GM19240 (cell line): ENCODE measurements at regions not wholly inside any gene's neighbourhood (a gene's known extent, or its start where the extent isn't known, plus 50 kb on each side); places are given as distances from the start of the nearest gene placed in this dataset.
"Not testable (repeated sequence)": the region's sequence is repeated elsewhere in the genome, so short reads cannot be mapped to it uniquely, and the experiment has no call there.

Experiments used
- DNase-seq: peaks from one replicate; pipeline ENCODE4 v3.0.0; 2011; ENCODE audit warnings: low spot score; ENCODE audit not compliant: insufficient read length

- no peak for DNase-seq
Observed at GRCh38 chr2:175832866-175833265, 169.2 kb downstream of the LNPK start.

- no peak for DNase-seq
Observed at GRCh38 chr2:175829741-175830140, 172.3 kb downstream of the LNPK start.

GRCh38 chr2:175827856-175828255 is 174.2 kb downstream of the LNPK start:
- no peak for DNase-seq

GRCh38 chr2:175824243-175824642 is 177.8 kb downstream of the LNPK start:
- DNase-seq = no peak

- no peak for DNase-seq
Observed at GRCh38 chr2:175823707-175824073, 178.4 kb downstream of the LNPK start.

GRCh38 chr2:175823002-175823706 is 178.9 kb downstream of the LNPK start:
- DNase-seq = no peak

GRCh38 chr2:175817221-175817620 is 184.8 kb downstream of the LNPK start:
- no peak for DNase-seq

GRCh38 chr2:175815537-175815936 is 186.5 kb downstream of the LNPK start:
- no peak for DNase-seq

GRCh38 chr2:175811971-175812370 is 190.1 kb downstream of the LNPK start:
- DNase-seq = no peak

GRCh38 chr2:175808858-175809257 is 193.2 kb downstream of the LNPK start:
- no peak for DNase-seq

GRCh38 chr2:175808078-175808477 is 194.0 kb downstream of the LNPK start:
- no peak for DNase-seq

GRCh38 chr2:175807031-175807873 is 194.8 kb downstream of the LNPK start:
- DNase-seq = no peak

GRCh38 chr2:175806570-175806969 is 195.5 kb downstream of the LNPK start:
- DNase-seq = no peak

GRCh38 chr2:175806125-175806490 is 196.0 kb downstream of the LNPK start:
- DNase-seq = no peak

- no peak for DNase-seq
Observed at GRCh38 chr2:175805442-175806124, 196.5 kb downstream of the LNPK start.

- DNase-seq = no peak
Observed at GRCh38 chr2:175804122-175804521, 197.9 kb downstream of the LNPK start.

GRCh38 chr2:175796422-175796821 is 205.6 kb downstream of the LNPK start:
- not testable (repeated sequence) for DNase-seq

GRCh38 chr2:175793648-175794047 is 208.4 kb downstream of the LNPK start:
- no peak for DNase-seq

- DNase-seq = no peak
Observed at GRCh38 chr2:175792881-175793280, 209.2 kb downstream of the LNPK start.

- no peak for DNase-seq
Observed at GRCh38 chr2:175792199-175792598, 209.9 kb downstream of the LNPK start.

- no peak for DNase-seq
Observed at GRCh38 chr2:175786471-175787124, 215.5 kb downstream of the LNPK start.

GRCh38 chr2:175777337-175777736 is 224.7 kb downstream of the LNPK start:
- not testable (repeated sequence) for DNase-seq
